ENCODE measurements at regions not wholly inside any gene's neighbourhood (a gene's known extent, or its start where the extent isn't known, plus 50 kb on each side); places are given as distances from the start of the nearest gene placed in this dataset.

- H2AFZ ChIP-seq (ENCODE audit: control insufficient read depth, low read length): no peak overlapping the region
- H3K79me2 ChIP-seq (ENCODE audit: control insufficient read depth, insufficient read depth, low read length): no peaks in the 10 kb centered on the region
- H3K27ac ChIP-seq (ENCODE audit: control insufficient read depth, insufficient read depth, low read length): no peak overlapping the region
- TF ChIP-seq EZH2 (IDR thresholded peaks at IDR 0.05; ENCODE audit: low read length) (no peak), CTCF (optimal IDR thresholded peaks at IDR 0.05 in 1 of 3, IDR thresholded peaks at IDR 0.05 in 1 of 3, conservative IDR thresholded peaks at IDR 0.05 in 1 of 3; ENCODE audit: extremely low read depth in 1 of 3, insufficient read depth in 2 of 3, low read length in 3 of 3) (no peak)
- no peaks in the 10 kb centered on the region for H3K36me3 ChIP-seq (ENCODE audit: control insufficient read depth in 2 of 2, extremely low read depth in 1 of 2, insufficient read depth in 2 of 2, low read length in 2 of 2)
- H3K9ac ChIP-seq (ENCODE audit: control insufficient read depth, extremely low read depth, insufficient read depth, low read length): no peak overlapping the region
- H3K4me1 ChIP-seq (ENCODE audit: control insufficient read depth, extremely low read depth, insufficient read depth, low read length): no peaks in the 10 kb centered on the region
- H3K27me3 ChIP-seq (ENCODE audit: control insufficient read depth, extremely low read depth, insufficient read depth, low read length): no peaks in the 10 kb centered on the region
- H3K4me2 ChIP-seq (ENCODE audit: control insufficient read depth, extremely low read depth, insufficient read depth, low read depth, low read length): no peak overlapping the region
- DNase-seq (ENCODE audit: low read depth, low spot score): no peak
- dilution Hi-C loops (cut with MboI; ENCODE audit: extremely low pct_ligation_motif_present, low sequenced_read_pairs): no loop called here
- peaks cover 27% of the 10 kb centered on the region for H3K9me3 ChIP-seq (ENCODE audit: control insufficient read depth, low read depth, low read length)
- no peak for FAIRE-seq
- H3K4me3 ChIP-seq (ENCODE audit: control insufficient read depth in 2 of 3, extremely low read depth in 1 of 3, insufficient read depth in 2 of 3, low read depth in 1 of 3, low read length in 3 of 3): no peak overlapping the region
- H3K9me1 ChIP-seq (ENCODE audit: control insufficient read depth, extremely low read depth, insufficient read depth, low read length): no peaks in the 10 kb centered on the region
- no peaks in the 10 kb centered on the region for H4K20me1 ChIP-seq (ENCODE audit: control insufficient read depth, extremely low read depth, insufficient read depth, low read length)
Observed at GRCh38 chr18:78521744-78522143, 457.9 kb upstream of the SALL3 start.

- Histone ChIP-seq H3K9me3 (ENCODE audit: control insufficient read depth, low read depth, low read length) (peaks cover 27% of the 10 kb centered on the region), H3K79me2 (ENCODE audit: control insufficient read depth, insufficient read depth, low read length) (no peaks in the 10 kb centered on the region), H4K20me1 (ENCODE audit: control insufficient read depth, extremely low read depth, insufficient read depth, low read length) (no peaks in the 10 kb centered on the region), H3K27me3 (ENCODE audit: control insufficient read depth, extremely low read depth, insufficient read depth, low read length) (no peaks in the 10 kb centered on the region), H2AFZ (ENCODE audit: control insufficient read depth, low read length) (no peak overlapping the region), H3K4me1 (ENCODE audit: control insufficient read depth, extremely low read depth, insufficient read depth, low read length) (no peaks in the 10 kb centered on the region), H3K4me3 (ENCODE audit: control insufficient read depth in 2 of 3, extremely low read depth in 1 of 3, insufficient read depth in 2 of 3, low read depth in 1 of 3, low read length in 3 of 3) (no peak overlapping the region), H3K36me3 (ENCODE audit: control insufficient read depth in 2 of 2, extremely low read depth in 1 of 2, insufficient read depth in 2 of 2, low read length in 2 of 2) (no peaks in the 10 kb centered on the region), H3K9ac (ENCODE audit: control insufficient read depth, extremely low read depth, insufficient read depth, low read length) (no peak overlapping the region), H3K4me2 (ENCODE audit: control insufficient read depth, extremely low read depth, insufficient read depth, low read depth, low read length) (no peak overlapping the region), H3K9me1 (ENCODE audit: control insufficient read depth, extremely low read depth, insufficient read depth, low read length) (no peaks in the 10 kb centered on the region), H3K27ac (ENCODE audit: control insufficient read depth, insufficient read depth, low read length) (no peak overlapping the region)
- TF ChIP-seq EZH2 (IDR thresholded peaks at IDR 0.05; ENCODE audit: low read length) (no peak), CTCF (optimal IDR thresholded peaks at IDR 0.05 in 1 of 3, IDR thresholded peaks at IDR 0.05 in 1 of 3, conservative IDR thresholded peaks at IDR 0.05 in 1 of 3; ENCODE audit: extremely low read depth in 1 of 3, insufficient read depth in 2 of 3, low read length in 3 of 3) (no peak)
- FAIRE-seq (no peak), DNase-seq (ENCODE audit: low read depth, low spot score) (no peak)
- dilution Hi-C loops (cut with MboI; ENCODE audit: extremely low pct_ligation_motif_present, low sequenced_read_pairs): no loop called here
Observed at GRCh38 chr18:78522507-78522906, 457.1 kb upstream of the SALL3 start.

Measured in keratinocyte (primary cell).